Natural killer cell treated with Interleukin-12 subunit alpha and Interleukin-12 subunit beta and Interleukin-15 and Interleukin-18, amount 100 ng/mL, for 72 hours (primary cell): ENCODE measurements at regions not wholly inside any gene's neighbourhood (a gene's known extent, or its start where the extent isn't known, plus 50 kb on each side); places are given as distances from the start of the nearest gene placed in this dataset.
"Not testable (repeated sequence)": the region's sequence is repeated elsewhere in the genome, so short reads cannot be mapped to it uniquely, and the experiment has no call there.

Experiments used
- ATAC-seq, 2 donors: fragments of 150-1000 bp; cut with Tn5 transposase in 1 of 2; sonication (Bioruptor Pico), chemical (Tn5 transposase) in 1 of 2; 2 replicates each; pipeline ENCODE4 v1.10.0; 2021
- DNase-seq: peaks from one replicate; pipeline ENCODE4 v3.0.0; 2022; ENCODE audit warnings: low spot score
- H3K27ac Mint-ChIP-seq, 2 donors: 1 replicate in 1 of 2; 2 replicates in 1 of 2; pipeline ENCODE4 v1.8.0; 2022; ENCODE audit warnings: mixed read lengths in 2 of 2, mild to moderate bottlenecking in 1 of 2, moderate library complexity in 1 of 2
- H3K27me3 Mint-ChIP-seq, 2 donors: 1 replicate in 1 of 2; 2 replicates in 1 of 2; pipeline ENCODE4 v1.8.0; 2022; ENCODE audit warnings: mixed read lengths in 2 of 2
- H3K36me3 Mint-ChIP-seq: one replicate; pipeline ENCODE4 v1.8.0; 2022; ENCODE audit warnings: mixed read lengths
- H3K4me1 Mint-ChIP-seq, 2 donors: 1 replicate in 1 of 2; 2 replicates in 1 of 2; pipeline ENCODE4 v1.8.0; 2022; ENCODE audit warnings: low read depth in 2 of 2, mixed read lengths in 2 of 2, mild to moderate bottlenecking in 1 of 2
- H3K4me3 Mint-ChIP-seq: one replicate; pipeline ENCODE4 v1.8.0; 2022; ENCODE audit warnings: mixed read lengths
- H3K9me3 Mint-ChIP-seq: 2 replicates; pipeline ENCODE4 v1.8.0; 2022; ENCODE audit warnings: mixed read lengths

DNA sequence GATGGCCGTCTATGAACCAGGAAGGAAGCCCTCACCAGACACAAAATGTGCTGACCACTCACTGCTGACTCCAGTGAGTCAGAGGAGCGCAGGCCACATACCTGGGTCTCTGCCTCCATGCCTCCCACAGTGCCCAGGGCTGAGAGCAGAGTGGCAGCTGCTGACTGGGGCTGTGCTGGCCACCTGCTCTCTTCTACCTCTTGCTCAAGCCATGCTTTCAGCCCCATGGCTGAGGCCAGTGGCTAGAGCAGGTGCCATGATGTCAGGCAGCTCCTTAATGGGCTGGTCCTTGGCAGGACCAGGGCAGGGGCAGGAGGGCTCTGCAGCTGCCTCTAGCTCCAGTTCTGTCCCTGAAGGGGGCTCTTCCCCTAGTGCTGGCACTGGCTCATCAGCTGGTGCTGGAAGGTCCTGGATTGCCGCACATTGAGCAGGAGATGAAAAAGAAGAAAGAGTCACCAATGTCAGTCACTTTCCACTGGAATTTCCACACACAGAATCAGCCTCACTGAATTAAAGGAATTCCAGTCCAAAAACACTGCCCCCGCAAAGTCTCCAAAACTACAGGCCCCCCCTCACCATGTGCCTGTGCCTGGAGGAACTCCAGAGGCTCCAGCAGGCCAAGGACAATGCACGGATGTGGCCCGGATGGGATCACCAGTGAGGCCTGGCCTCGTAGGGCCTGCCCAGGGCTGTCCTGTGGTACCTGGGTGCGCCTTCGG is 86.4 kb downstream of the GGTLC2 start:
- Mint-ChIP-seq H3K9me3 (no peaks in the 10 kb centered on the region), H3K27ac (peak overlapping the region in 1 of 2 donors; percentile 51), H3K4me1 (peaks cover 45 to 52% of the 10 kb centered on the region in 2 donors), H3K4me3 (no peak overlapping the region), H3K27me3 (no peaks in the 10 kb centered on the region), H3K36me3 (no peaks in the 10 kb centered on the region)
- DNase-seq = no peak
- ATAC-seq = peak in 1 of 2 donors; percentile 41

GRCh38 chr22:22731374-22731676 is 86.9 kb downstream of the GGTLC2 start:
- no peak overlapping the region for H3K4me3 Mint-ChIP-seq

GRCh38 chr22:22733006-22733405 is 88.6 kb downstream of the GGTLC2 start:
- peaks cover 50 to 55% of the 10 kb centered on the region in 2 donors for H3K4me1 Mint-ChIP-seq
- not testable (repeated sequence) for H3K4me3 Mint-ChIP-seq, H3K9me3 Mint-ChIP-seq, ATAC-seq, H3K27ac Mint-ChIP-seq, H3K27me3 Mint-ChIP-seq, DNase-seq, H3K36me3 Mint-ChIP-seq

More at GRCh38 chr22:22731374-22731676, 86.9 kb downstream of the GGTLC2 start:
- no peaks in the 10 kb centered on the region for H3K27me3 Mint-ChIP-seq
- no peaks in the 10 kb centered on the region for H3K36me3 Mint-ChIP-seq
- H3K4me1 Mint-ChIP-seq = peaks cover 49 to 56% of the 10 kb centered on the region in 2 donors
- no peak overlapping the region for H3K27ac Mint-ChIP-seq
- DNase-seq = no peak
- no peaks in the 10 kb centered on the region for H3K9me3 Mint-ChIP-seq
- no peak for ATAC-seq

GRCh38 chr22:22733881-22734373 is 89.5 kb downstream of the GGTLC2 start:
- peaks cover 45 to 53% of the 10 kb centered on the region in 2 donors for H3K4me1 Mint-ChIP-seq
- H3K36me3 Mint-ChIP-seq = no peaks in the 10 kb centered on the region
- H3K4me3 Mint-ChIP-seq = no peak overlapping the region

GRCh38 chr22:22734395-22735272 is 90.2 kb downstream of the GGTLC2 start:
- Mint-ChIP-seq H3K4me1 (peaks cover 42 to 50% of the 10 kb centered on the region in 2 donors), H3K4me3 (peak overlapping the region; percentile 53), H3K27ac (peak overlapping the region in 1 of 2 donors; percentile 44)
- DNase-seq, H3K9me3 Mint-ChIP-seq, ATAC-seq, H3K27me3 Mint-ChIP-seq, H3K36me3 Mint-ChIP-seq: not testable (repeated sequence)

More at GRCh38 chr22:22733881-22734373, 89.5 kb downstream of the GGTLC2 start:
- DNase-seq (no peak), ATAC-seq (no peak)
- Mint-ChIP-seq H3K27ac (no peak overlapping the region), H3K9me3 (no peaks in the 10 kb centered on the region), H3K27me3 (no peaks in the 10 kb centered on the region)

DNA sequence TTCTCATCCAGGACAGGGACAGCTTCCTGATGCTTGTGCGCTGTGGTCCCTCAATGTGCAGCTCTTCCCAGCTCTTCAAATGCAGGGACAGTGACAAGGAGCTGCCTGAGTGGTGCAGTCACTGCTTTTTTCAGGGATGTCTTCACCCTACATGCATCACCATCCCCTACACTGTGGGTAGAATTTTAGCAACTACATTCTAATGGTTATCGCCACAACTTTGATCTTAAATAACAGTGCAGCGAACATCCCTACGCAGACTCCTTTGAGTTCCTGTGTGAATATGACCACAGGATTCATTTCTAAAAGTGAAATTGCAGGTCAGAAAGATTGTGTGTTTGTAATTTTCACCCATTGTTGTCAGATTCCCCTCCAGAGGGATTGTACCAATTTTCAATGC is 90.9 kb downstream of the GGTLC2 start:
- Mint-ChIP-seq H3K4me1 (peaks cover 39 to 49% of the 10 kb centered on the region in 2 donors), H3K4me3 (peak overlapping the region; percentile 53), H3K27ac (peak overlapping the region in 1 of 2 donors; percentile 44)
- peak; percentile 60 to 61 for ATAC-seq
- H3K36me3 Mint-ChIP-seq, H3K27me3 Mint-ChIP-seq, H3K9me3 Mint-ChIP-seq, DNase-seq: not testable (repeated sequence)

DNA sequence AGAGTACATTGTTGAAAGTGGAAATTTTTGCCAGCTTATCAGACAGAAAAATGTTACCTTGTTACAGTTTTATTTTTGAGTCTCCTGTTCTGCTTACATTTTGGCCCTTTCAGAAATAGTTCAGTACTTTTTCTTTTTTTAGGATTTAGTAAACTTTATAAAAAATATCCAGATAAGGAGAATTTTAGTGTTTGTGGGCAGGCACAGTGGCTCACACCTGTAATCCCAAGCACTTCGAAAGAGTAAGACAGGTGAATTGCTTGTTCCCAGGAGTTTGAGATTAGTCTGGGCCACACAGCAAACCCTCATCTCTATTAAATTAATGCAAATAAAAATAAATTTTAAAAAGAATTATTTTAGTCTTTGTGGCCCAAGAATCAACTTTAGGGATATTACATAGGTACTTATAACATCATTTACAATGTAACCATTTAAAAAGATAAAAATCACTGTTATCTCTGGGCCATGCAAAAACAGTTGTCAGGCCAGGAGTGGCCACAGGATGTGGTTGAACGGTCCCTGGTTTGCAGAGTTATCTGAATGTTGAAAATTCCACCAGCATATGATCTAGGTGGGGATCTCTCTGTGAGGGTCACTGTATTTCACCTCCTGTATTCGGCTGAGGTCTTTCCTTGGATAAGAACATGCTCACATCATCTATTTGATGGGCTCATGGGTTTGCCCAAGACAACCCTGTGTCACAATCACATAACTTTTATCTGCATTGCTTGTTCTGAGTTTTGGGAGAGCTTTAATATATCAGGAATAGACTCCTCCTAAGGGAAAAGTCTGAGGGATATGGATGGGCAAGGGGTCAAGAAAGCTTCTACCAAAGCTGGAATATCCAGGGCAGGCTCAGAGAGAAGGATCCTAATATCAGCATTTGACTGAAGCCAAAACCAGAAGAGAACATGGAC is 91.5 kb downstream of the GGTLC2 start:
- Mint-ChIP-seq H3K9me3 (no peaks in the 10 kb centered on the region), H3K27me3 (peaks cover 0 to 3% of the 10 kb centered on the region in 2 donors), H3K36me3 (no peaks in the 10 kb centered on the region), H3K27ac (peak overlapping the region in 1 of 2 donors; percentile 74), H3K4me1 (peaks cover 37 to 47% of the 10 kb centered on the region in 2 donors), H3K4me3 (peak overlapping the region; percentile 53)
- ATAC-seq (peak in 1 of 2 donors; percentile 59), DNase-seq (no peak)

- Mint-ChIP-seq H3K4me3 (peak overlapping the region; percentile 24), H3K36me3 (no peaks in the 10 kb centered on the region), H3K9me3 (no peaks in the 10 kb centered on the region), H3K4me1 (peaks cover 39 to 46% of the 10 kb centered on the region in 2 donors), H3K27ac (peak overlapping the region; percentile 3 to 4), H3K27me3 (peaks cover 0 to 3% of the 10 kb centered on the region in 2 donors)
- DNase-seq (no peak), ATAC-seq (peak; percentile 60 to 62)
Observed at GRCh38 chr22:22737590-22737989, 93.2 kb downstream of the GGTLC2 start.

GRCh38 chr22:22738959-22739585 is 94.7 kb downstream of the GGTLC2 start:
- Mint-ChIP-seq H3K4me1 (peaks cover 34 to 48% of the 10 kb centered on the region in 2 donors), H3K27ac (no peak overlapping the region), H3K4me3 (no peak overlapping the region), H3K36me3 (no peaks in the 10 kb centered on the region), H3K27me3 (peaks cover 0 to 3% of the 10 kb centered on the region in 2 donors), H3K9me3 (no peaks in the 10 kb centered on the region)
- DNase-seq (no peak), ATAC-seq (no peak)

DNA sequence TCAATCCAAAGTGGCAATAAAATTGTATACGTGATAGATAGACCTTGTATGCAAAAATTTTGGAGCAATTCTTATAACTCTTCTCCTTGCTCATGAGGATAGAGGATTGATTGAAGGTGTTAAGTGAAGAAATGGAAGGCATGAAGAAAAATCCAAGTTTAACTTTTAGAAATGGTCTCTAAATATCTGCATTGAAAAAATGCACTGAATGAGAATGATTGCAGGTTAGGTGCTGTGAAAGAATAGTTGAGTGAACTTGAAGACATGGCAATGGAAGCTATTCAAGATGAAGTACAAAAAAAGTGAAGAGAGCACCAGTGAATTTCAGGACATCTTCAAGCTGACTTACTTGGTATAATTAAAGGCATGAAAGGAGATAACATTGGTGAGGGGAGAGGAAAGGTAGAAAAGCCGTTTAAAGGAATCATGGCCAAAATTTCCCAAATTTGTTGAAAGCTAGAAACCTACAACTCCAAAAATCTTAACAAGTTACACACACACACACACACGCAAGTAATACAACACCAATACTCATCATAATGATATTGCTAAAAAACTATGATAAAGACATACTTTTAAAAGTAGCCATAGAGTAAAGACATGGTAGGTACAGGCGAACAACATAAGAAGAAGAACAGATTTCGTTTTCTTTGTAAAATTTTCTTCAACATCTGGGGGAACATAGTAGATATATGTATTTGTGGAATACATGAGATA is 96.3 kb downstream of the GGTLC2 start:
- Mint-ChIP-seq H3K27me3 (peaks cover 0 to 3% of the 10 kb centered on the region in 2 donors), H3K27ac (no peak overlapping the region), H3K9me3 (no peaks in the 10 kb centered on the region), H3K4me3 (no peak overlapping the region), H3K4me1 (peaks cover 28 to 42% of the 10 kb centered on the region in 2 donors), H3K36me3 (no peaks in the 10 kb centered on the region)
- no peak for DNase-seq
- ATAC-seq = no peak

DNA sequence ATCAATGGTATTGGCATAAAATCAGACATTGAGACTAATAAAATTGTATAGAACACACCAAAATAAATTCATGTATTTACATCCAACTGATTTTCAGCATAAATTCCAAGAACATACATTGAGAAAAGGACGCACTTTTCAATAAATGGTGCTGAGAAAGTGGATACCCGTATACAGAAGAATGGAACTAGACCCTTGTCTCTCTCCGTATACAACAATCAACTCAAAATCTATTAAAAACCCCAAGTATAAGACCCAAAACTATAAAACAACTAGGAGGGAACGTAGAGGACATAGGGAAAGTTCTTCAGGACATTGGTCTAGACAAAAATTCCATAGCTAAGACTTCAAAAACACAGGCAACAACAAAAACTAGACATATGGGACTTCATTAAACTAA is 97.4 kb downstream of the GGTLC2 start:
- H3K9me3 Mint-ChIP-seq = no peaks in the 10 kb centered on the region
- ATAC-seq (no peak), DNase-seq (no peak)
- H3K27me3 Mint-ChIP-seq = peaks cover 0 to 3% of the 10 kb centered on the region in 2 donors
- H3K4me3 Mint-ChIP-seq = no peak overlapping the region
- peaks cover 28 to 41% of the 10 kb centered on the region in 2 donors for H3K4me1 Mint-ChIP-seq
- no peak overlapping the region for H3K27ac Mint-ChIP-seq
- H3K36me3 Mint-ChIP-seq = no peaks in the 10 kb centered on the region

DNA sequence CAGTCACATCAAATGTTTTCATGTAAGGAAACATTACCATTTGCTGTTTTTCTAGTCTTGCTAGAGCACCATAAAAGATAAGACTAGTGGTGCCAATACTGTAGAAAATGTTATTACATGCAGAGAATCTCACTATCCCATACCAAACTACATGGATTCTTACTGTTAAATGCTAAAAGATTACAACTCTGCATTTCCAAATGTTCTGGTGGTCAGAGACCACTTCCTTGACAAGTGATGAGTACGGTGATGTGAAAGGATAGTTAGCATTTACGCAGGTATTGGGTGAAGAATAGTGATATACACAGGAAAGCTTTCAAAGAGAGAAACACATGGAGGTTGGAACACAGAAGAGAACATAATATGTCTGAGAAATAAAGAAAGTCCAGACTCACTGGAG is 98.2 kb downstream of the GGTLC2 start:
- ATAC-seq = no peak

More for the DNA sequence above, 98.2 kb downstream of the GGTLC2 start:
- Mint-ChIP-seq H3K9me3 (no peaks in the 10 kb centered on the region), H3K4me1 (peaks cover 30 to 43% of the 10 kb centered on the region in 2 donors), H3K4me3 (no peak overlapping the region), H3K27me3 (peaks cover 0 to 3% of the 10 kb centered on the region in 2 donors), H3K27ac (no peak overlapping the region), H3K36me3 (no peaks in the 10 kb centered on the region)
- DNase-seq = no peak
